ENCODE measurements at regions not wholly inside any gene's neighbourhood (a gene's known extent, or its start where the extent isn't known, plus 50 kb on each side); places are given as distances from the start of the nearest gene placed in this dataset.

- TF ChIP-seq EZH2phosphoT487 (IDR thresholded peaks at IDR 0.05; ENCODE audit: insufficient read depth, low read depth) (no peak), EZH2 (IDR thresholded peaks at IDR 0.05; ENCODE audit: insufficient read depth, poor library complexity, severe bottlenecking) (no peak)
Measured at GRCh38 chr1:222009105-222009730, 267.3 kb upstream of the DUSP10 start.

Measured in GM23248 (cell line).